HG03135 (cell line): ENCODE measurements at regions not wholly inside any gene's neighbourhood (a gene's known extent, or its start where the extent isn't known, plus 50 kb on each side); places are given as distances from the start of the nearest gene placed in this dataset.
"Not testable (repeated sequence)": the region's sequence is repeated elsewhere in the genome, so short reads cannot be mapped to it uniquely, and the experiment has no call there.

Experiments used
- ATAC-seq: cut with Tn5 transposase; IDR thresholded peaks from one replicate; pipeline ENCODE4 v1.9.1; 2021; ENCODE audit warnings: mild to moderate bottlenecking, moderate library complexity; ENCODE audit not compliant: unreplicated experiment

DNA sequence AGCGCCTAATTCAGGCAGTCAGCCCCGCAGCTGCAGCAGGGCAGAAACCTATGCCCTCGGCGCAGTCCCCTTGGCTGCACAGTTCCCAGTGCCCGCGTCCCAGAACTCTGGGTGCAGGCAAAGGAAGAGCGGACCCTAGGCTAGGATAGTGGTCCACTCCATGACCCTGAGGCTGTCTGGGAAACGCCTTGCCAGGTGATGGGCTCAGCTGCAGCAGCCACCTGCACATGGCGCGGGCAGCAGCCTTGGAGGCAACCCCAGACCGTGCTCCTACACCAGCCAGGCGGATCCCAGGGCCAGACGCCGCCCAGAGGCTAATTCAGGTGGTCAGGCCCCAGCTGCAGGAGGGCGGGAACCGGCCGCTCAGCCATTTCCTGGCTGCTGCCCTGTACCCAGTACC is 83.0 kb downstream of the POTEC start:
- ATAC-seq = not testable (repeated sequence)

DNA sequence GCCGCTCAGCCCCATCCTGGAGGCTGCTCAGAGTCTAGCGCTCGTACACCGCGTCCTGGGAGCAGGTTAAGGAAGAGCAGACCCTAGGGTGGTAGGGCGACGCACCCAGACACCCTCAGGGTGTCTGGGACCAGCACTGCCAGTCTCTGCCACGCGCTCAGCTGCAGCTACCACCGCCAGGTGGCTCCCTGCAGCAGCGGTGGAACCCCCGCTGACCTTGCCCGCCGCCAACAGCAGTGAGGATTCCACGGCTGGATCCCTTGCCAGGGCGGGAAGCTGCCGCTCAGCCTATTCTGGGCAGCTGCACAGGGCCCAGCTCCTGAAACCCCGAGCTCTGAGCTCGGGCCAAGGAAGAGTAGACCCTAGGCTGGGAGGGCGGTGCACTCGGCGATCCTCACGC is 83.6 kb downstream of the POTEC start:
- not testable (repeated sequence) for ATAC-seq

GRCh38 chr18:14458009-14458945 is 85.1 kb downstream of the POTEC start:
- not testable (repeated sequence) for ATAC-seq

GRCh38 chr18:14450637-14451009 is 92.8 kb downstream of the POTEC start:
- ATAC-seq = not testable (repeated sequence)

DNA sequence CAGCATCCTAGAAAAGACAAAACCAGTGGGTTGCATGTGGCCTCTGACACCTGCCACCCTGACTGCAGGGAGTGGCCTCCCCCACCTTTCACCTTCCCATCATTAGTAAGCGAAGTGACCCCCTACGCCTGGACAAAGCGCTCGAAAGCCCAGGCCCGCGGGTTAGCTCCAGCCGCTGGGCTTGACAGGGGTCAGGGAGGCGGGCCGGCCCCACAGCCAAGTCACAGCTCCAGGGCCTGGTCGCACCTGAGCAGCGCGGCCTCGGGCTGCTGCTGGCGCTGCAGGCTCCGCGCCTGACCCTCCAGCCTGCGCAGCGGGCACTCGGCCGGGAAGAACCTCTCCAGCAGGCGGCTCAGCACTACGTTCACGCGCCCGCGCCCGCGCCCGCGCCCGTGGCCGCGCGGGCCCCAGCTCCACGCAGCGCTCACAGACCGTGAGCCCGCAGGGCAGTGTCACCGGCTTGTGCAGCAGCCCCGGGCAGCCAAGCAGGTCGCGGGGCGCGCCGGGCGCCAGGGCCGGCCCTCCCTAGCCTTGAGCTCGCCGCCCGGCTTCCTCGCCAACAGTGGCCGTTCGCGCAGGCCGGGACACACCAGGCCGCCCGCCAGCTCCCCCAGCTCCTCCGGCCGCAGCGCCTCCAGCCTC is 93.3 kb downstream of the POTEC start:
- ATAC-seq = not testable (repeated sequence)

DNA sequence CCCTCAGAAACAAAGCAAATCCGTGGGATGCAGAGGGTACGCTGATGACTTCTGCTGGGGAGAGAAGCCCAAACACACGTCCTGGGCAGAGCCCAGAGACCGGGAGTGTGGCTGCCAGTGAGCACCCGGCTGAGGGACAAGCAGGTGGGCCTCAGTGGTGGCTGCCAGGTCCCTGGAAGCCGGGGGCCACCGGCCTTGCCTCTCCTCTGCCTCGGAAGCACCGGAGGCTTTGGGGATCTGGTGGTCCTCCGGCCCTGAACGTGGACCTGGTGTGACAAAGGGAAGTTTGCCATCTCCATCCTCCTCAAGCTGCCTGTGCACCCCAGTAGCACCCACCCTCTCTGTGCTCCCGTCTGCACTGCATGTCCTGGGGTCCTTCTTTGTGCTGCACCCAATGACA is 94.3 kb downstream of the POTEC start:
- not testable (repeated sequence) for ATAC-seq

- ATAC-seq = not testable (repeated sequence)
Observed at GRCh38 chr18:14447715-14448114, 95.7 kb downstream of the POTEC start.

DNA sequence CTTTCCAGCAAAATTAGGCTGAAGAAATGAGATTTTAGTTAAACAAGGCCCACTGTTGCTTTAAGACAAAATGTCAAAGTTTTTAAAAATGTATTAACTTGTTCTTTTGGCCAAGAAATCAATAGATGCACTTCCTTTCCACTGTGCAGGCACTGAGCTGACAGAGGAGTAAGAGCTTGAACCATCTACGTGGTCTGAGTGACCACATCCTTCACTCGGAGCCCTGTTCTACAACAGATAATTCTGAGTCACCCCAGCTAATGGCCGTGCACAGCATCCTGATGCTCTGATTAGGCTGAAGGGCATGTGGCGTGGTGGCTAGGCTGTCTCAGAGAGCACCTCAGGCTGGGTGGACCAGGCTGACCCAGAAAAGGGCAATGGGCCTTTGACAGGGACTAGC is 107.9 kb downstream of the POTEC start:
- not testable (repeated sequence) for ATAC-seq

DNA sequence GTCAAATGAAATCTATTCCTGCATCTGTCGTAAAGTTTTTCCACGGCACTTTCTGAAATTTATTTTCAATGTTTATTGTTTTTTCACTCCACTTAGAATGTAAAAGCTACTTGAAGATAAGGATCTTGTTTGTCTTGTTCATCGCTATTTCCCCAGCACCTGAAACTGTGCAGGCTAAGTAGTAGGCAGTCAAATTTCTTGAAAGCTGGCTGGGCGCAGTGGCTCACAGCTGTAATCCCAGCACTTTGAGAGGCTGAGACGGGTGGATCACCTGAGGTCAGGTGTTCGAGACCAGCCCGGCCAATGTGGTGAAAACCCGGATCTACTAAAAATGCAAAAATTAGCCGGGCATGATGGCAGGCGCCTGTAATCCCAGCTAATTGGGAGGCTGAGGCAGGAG is 111.0 kb downstream of the POTEC start:
- ATAC-seq = not testable (repeated sequence)

- ATAC-seq = not testable (repeated sequence)
Observed at GRCh38 chr18:14431031-14431521, 112.3 kb downstream of the POTEC start.

GRCh38 chr18:14415806-14416205 is 127.6 kb downstream of the POTEC start:
- not testable (repeated sequence) for ATAC-seq

- not testable (repeated sequence) for ATAC-seq
Observed at GRCh38 chr18:14415399-14415798, 128.0 kb downstream of the POTEC start.

DNA sequence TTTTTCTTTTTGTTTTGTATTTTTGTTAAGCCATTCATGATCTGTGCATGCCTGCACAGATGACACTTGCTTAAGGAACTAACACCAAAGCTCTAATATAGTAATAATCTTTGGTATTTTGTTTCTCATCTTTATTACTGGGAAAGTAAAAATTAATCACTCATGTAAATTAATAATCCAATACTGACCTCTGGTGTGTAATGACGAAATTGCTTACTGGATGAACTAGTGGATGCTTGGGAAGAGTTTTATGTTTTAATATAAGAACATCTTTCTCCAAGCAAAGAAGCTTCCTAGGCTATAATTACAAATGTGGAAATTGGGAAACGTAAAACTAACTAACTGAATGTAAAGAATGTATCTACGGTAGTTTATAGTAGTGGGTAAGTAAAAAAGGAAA is 147.9 kb downstream of the POTEC start:
- ATAC-seq = not testable (repeated sequence)

DNA sequence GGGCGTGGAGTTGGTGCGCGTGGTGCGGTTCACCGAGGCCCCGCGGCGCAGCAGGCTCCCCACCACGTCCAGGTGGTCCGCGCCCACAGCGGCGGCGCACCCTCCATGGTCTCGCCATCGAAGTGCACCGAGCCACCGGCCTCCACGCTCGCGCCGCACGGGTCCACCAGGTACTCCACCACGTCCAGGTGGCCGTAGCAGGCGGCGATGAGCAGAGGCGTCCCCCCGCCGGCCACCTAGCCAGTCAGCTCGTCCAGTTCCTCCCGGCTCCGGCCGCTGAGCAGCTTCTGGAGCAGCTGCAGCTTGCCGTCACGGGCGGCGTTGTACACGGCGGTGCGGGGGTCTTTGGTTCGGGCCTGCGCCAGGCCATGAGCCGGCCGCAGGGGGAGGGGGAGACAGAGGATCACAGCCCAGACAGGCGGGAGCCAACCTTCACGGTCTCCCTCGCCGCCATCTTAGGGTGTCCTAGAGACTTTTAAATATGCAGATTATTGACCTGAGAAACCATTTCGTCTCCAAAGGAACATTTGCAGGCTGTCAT is 149.8 kb downstream of the POTEC start:
- ATAC-seq = not testable (repeated sequence)

- ATAC-seq = not testable (repeated sequence)
Observed at GRCh38 chr18:14392604-14393003, 150.8 kb downstream of the POTEC start.

- not testable (repeated sequence) for ATAC-seq
Observed at GRCh38 chr18:14384961-14385360, 158.4 kb downstream of the POTEC start.

- not testable (repeated sequence) for ATAC-seq
Observed at GRCh38 chr18:14382666-14383065, 160.7 kb downstream of the POTEC start.

DNA sequence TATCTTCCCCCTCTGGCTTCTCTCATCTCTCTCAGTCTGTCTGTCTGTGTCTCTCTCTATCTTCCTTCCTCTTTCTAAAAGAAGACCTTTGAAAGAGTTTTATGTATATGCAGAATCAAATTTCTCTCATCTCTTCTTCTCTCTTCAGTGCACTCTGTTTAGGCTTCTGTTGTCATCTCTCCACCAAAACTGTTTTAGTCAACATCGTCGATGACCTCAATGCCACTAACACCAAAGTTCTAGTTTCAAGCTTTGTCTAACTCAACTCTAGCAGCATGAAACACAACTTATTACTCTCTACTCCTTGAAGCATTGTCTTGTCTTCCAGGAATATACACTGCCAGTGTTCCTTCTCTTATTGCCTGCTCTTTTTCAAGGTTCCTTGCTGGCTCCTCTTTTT is 163.9 kb downstream of the POTEC start:
- ATAC-seq = not testable (repeated sequence)

DNA sequence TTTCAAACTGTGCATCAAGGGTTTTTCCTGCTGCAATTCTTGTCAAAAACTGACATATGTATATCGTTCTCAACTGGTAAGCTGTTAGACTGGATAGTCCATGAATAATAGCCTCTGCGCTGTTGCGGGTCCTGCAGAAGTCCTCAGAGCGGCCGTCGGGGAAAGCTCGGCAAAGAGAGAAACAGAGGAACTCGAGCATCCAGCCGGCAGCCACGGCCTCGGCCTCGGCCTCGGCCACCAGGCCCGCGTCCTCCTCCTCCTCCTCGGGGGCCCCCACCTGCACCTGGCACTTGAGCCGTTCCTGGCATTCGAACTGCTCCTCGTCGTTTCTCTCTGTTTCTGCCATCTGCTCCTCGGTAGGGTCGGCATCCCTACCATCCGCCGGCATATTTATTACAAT is 165.0 kb downstream of the POTEC start:
- ATAC-seq = not testable (repeated sequence)

GRCh38 chr18:14361346-14361745 is 182.1 kb downstream of the POTEC start:
- not testable (repeated sequence) for ATAC-seq

GRCh38 chr18:14357553-14358297 is 185.7 kb downstream of the POTEC start:
- ATAC-seq = not testable (repeated sequence)
